MV-4-11 (cell line): ENCODE measurements at regions not wholly inside any gene's neighbourhood (a gene's known extent, or its start where the extent isn't known, plus 50 kb on each side); places are given as distances from the start of the nearest gene placed in this dataset.
"Not testable (repeated sequence)": the region's sequence is repeated elsewhere in the genome, so short reads cannot be mapped to it uniquely, and the experiment has no call there.

Experiments used
- DNase-seq: peaks from one replicate; lab custom pipeline; 2025; lab: John Stamatoyannopoulos, UW

- no peak for DNase-seq
Observed at GRCh38 chr4:155032521-155033229, 175.8 kb upstream of the NPY2R start.

- no peak for DNase-seq
Observed at GRCh38 chr4:155033604-155034003, 174.8 kb upstream of the NPY2R start.

GRCh38 chr4:155037031-155037430 is 171.4 kb upstream of the NPY2R start:
- no peak for DNase-seq

GRCh38 chr4:155038459-155038858 is 170.0 kb upstream of the NPY2R start:
- no peak for DNase-seq

GRCh38 chr4:155039162-155039561 is 169.3 kb upstream of the NPY2R start:
- DNase-seq = no peak

GRCh38 chr4:155040031-155040430 is 168.4 kb upstream of the NPY2R start:
- DNase-seq = no peak

GRCh38 chr4:155042014-155042413 is 166.4 kb upstream of the NPY2R start:
- DNase-seq = no peak

GRCh38 chr4:155044251-155044650 is 164.2 kb upstream of the NPY2R start:
- DNase-seq = not testable (repeated sequence)

- no peak for DNase-seq
Observed at GRCh38 chr4:155047755-155048154, 160.7 kb upstream of the NPY2R start.

- DNase-seq = not testable (repeated sequence)
Observed at GRCh38 chr4:155054042-155054441, 154.4 kb upstream of the NPY2R start.

GRCh38 chr4:155060419-155060818 is 148.0 kb upstream of the NPY2R start:
- no peak for DNase-seq

- DNase-seq = no peak
Observed at GRCh38 chr4:155060873-155061272, 147.6 kb upstream of the NPY2R start.

GRCh38 chr4:155062948-155063347 is 145.5 kb upstream of the NPY2R start:
- DNase-seq = no peak

- not testable (repeated sequence) for DNase-seq
Observed at GRCh38 chr4:155064934-155065333, 143.5 kb upstream of the NPY2R start.

- DNase-seq = no peak
Observed at GRCh38 chr4:155066871-155067270, 141.6 kb upstream of the NPY2R start.

GRCh38 chr4:155071962-155072361 is 136.5 kb upstream of the NPY2R start:
- no peak for DNase-seq

GRCh38 chr4:155072417-155072816 is 136.0 kb upstream of the NPY2R start:
- no peak for DNase-seq

- DNase-seq = no peak
Observed at GRCh38 chr4:155073852-155074251, 134.6 kb upstream of the NPY2R start.

GRCh38 chr4:155076256-155076785 is 132.1 kb upstream of the NPY2R start:
- DNase-seq = no peak

- DNase-seq = no peak
Observed at GRCh38 chr4:155077452-155078229, 130.8 kb upstream of the NPY2R start.

GRCh38 chr4:155079871-155080270 is 128.6 kb upstream of the NPY2R start:
- no peak for DNase-seq

GRCh38 chr4:155081222-155081621 is 127.2 kb upstream of the NPY2R start:
- DNase-seq = no peak

- no peak for DNase-seq
Observed at GRCh38 chr4:155085843-155086530, 122.4 kb upstream of the NPY2R start.
